HG03066 (cell line): ENCODE measurements at regions not wholly inside any gene's neighbourhood (a gene's known extent, or its start where the extent isn't known, plus 50 kb on each side); places are given as distances from the start of the nearest gene placed in this dataset.

ENCODE experiments used
- ATAC-seq: cut with Tn5 transposase; IDR thresholded peaks from one replicate; pipeline ENCODE4 v1.9.1; 2021; ENCODE audit warnings: low read depth; ENCODE audit not compliant: unreplicated experiment

DNA sequence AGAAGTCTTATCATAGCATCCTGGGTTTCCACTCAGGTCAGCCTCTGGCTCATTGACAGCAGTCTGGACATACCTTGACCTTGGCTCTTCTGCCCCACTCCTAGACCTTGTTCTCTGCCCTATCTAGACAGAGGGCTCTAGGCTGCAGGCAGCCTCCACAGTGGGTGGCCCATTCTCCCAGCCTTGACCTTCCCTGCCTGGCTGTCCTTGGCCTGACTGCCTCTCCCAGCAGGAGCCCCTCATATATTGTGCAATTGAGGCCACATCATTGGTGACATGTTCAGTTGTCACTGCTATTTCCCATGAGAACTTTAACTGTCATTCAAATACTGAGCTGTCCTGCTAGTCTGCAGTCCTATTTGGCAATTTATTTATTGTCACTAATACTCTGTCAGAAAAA lies 503.4 kb downstream of the PLXNA4 start:
- ATAC-seq = no peak

- ATAC-seq = no peak
Observed at GRCh38 chr7:132072165-132072564, 504.1 kb downstream of the PLXNA4 start.

DNA sequence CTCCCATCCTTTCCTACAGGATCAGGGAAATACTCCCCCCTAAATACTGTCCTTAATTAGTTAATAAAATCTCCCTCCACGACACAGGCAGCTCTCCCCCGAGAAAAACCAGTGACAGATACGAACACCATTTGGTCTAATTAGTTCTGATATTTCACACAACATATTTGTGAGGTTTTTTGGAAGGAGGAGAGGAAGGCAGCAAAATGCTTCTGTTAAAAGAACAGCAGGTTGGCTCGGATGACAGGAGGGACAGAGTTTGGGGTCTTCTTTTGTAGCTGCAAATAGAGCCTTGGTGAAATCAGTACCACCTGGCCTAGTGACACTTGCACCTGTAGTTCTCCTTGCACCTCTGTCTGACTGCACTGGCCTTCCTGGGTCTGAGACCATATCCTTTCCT lies 507.0 kb downstream of the PLXNA4 start:
- ATAC-seq = no peak

DNA sequence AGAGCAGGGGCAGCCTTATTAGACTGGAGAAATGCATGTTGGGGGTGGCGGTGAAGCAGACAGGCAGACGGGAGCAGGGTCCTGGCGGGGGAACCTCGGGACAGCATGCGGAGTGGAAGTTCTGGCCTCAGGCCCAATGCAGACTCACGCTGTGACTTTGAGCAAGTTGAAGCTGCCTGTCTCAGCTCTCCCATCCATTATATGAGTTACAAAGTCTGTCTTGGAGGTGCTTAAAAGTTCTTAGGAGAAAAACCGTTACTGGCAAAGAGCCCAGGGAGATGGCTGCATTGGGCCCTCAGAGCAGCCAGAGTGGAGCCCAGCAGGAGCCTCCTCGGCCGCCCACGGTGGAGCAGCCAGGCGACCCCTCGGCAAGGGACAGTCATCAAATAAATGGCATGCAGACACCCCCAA lies 509.5 kb downstream of the PLXNA4 start:
- no peak for ATAC-seq

DNA sequence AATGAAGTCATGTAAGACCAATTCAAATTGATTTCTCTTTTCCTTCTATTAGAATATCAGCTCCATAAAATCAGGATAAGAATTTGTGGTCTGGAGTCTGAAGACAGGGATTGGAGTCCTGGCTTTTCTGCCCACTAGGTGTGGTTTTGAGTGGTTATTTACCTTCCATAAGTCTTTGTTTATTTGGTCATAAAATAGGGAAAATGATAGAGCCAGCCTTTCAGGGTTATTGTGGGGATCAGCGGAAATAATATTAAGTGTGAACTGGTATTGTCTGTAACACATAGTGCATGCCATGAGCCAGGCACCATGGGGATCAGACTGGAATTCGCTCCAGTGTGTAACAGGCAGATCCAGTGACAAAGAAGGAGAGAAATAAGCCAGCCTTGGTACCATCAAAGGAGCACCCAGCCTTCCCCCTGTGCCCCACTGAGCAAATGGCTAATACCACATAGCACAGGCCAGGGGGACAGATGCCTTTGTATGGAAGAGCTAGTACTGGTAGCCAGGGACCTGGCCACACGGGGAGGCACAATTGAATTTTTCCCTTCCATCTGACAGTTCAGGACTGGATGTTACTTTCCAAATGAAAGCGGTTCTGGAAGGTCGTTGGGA lies 509.7 kb upstream of the PODXL start:
- no peak for ATAC-seq

DNA sequence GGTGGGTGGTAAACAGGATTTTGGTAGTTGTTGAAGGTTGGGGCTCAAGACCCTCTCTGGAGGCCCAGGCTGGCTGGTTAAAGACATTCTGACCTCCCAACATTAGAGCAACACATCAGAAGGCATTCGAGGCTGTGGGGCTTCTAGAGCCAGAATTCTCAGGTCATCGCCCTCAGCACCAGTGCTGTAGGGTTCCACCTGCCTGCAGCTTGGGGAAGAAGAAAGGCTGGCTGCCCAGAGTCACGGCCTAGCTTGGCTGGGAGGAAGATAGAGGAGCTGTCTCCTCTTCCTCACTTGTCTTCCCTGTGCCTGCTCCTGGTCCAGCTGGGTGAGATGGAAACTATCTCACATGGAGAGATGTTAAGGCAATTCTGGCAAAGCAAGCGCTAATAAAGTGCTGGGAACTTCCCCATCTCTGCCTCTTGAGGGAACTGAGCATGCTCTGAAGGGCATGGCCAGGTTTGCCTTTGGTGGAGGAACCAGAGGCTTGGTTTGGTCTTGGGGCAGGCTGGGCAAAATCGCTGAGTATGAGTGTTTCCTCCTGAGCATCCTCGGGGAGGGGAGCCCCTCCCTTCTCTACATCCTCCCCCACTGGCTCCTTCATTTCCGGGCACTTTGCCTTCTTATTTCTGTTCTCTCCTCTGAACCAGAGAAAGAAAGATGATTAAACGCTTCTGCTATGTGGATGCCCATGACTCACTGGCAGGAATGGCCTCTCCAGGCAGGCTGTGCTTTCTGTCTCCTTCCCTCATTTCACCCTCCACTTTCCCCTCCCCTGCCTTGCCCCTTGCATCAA lies 509.0 kb upstream of the PODXL start:
- no peak for ATAC-seq

DNA sequence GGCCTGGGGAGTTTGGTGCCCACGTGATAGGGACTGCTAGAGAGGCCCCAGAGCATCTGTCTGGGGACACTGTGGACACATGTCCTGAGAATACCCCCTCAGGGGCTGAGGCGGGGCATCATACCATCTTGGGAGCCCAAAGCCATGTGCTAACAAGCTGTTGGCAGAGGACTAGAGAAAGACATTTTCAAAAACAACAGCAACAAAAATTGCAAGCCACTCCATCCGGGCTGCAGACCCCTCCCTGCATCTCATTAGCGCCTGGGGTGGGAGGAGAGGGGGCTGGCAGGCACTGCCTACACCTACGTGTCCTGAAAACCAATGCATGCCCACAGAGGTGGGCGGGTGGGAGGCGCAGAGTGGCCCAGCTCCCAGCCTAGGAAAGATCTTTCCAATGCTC lies 507.4 kb upstream of the PODXL start:
- no peak for ATAC-seq

DNA sequence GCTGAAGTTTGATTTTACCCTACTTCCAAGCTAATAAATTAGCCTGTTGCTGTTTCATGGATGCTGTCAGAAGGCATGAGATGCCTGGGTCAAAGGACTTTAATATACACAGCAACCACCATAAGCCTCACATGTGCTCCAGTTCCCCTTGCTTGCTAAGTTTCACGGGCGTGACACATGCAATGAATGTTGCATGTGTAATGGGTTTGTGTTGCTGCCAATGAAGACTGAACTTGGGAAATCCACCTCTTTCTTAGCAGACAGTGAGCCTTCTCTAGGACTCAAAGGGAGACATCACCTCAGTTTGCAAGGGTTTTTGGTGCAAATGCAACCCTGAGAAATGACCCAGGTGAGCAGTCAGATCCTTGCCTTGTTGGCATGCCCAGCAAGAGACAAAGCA lies 505.5 kb upstream of the PODXL start:
- ATAC-seq = no peak

DNA sequence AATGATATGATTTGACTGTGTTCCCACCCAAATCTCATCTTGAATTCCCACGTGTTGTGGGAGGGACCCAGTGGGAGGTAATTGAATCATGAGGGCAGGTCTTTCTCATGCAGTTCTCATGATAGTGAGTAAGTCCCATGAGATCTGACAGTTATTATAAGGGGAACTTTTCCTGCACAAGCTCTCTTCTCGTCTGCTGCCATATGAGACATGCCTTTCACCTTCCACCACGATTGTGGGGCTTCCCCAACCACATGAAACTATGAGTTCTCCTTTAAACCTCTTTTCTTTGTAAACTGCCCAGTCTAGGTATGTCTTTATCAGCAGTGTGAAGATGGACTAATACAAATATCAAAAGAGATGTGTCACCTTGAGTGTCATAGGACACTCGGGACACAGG lies 502.7 kb upstream of the PODXL start:
- ATAC-seq = no peak

- no peak for ATAC-seq
Observed at GRCh38 chr7:132055336-132056120, 499.1 kb upstream of the PODXL start.

DNA sequence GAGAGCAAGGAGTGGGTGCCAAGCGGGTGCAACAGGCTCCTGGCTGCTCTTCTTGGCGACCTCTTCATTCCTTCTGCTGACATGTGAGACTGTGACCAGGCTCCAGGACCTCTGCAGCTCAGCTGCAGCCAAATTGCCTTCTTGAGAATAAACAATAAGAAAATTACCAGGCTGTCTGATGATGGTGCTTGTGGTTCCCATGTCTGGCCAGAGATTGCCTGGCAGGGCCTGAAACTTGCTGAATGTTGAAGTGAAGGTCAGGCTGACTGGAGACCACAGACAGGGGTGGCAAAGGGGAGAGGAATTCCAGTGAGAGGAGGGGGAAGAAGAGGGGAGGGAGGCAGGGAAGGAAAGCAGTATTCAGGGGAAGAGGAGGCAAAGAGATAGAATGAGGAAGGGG lies 497.4 kb upstream of the PODXL start:
- ATAC-seq = no peak

GRCh38 chr7:132051311-132051710 lies 494.9 kb upstream of the PODXL start:
- ATAC-seq = no peak

DNA sequence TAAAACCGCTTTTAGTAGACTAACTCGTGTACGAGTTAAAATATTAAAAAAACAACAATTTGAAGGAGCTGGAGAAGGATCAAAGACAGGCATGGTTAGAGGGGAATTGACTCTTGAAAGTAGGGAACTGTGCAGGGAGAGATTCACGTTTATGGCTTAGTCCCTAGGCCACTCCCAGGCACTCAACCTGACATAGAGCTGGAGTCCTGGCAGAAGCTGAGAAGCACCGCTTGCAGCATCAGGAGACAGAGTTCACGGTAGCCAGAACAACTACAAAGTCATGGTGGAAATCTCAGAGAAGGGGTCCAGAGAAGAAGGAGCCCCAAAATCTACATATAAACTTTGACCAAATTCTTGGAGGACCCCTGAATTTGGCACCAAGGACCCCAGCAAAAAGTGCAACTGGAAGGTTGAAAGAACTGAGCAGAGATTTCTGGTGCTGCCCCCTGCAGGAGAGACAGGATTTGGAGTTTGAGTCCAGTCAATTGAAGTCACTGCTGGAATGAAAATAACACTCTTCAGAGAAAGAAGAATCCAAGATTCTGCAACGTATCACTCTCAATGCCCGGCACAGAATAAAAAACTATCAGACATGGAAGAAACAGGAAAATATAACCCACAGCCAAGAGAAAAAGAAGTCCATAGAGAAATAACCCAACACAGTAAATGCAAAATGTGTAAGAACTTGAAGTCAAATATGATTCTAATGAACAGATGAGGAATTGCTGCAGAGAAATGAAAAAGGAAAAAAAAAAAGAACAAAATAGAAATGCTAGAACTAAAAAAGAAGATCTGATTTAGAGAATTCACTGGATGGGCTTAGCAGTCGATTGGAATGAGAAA lies 493.3 kb upstream of the PODXL start:
- ATAC-seq = no peak

DNA sequence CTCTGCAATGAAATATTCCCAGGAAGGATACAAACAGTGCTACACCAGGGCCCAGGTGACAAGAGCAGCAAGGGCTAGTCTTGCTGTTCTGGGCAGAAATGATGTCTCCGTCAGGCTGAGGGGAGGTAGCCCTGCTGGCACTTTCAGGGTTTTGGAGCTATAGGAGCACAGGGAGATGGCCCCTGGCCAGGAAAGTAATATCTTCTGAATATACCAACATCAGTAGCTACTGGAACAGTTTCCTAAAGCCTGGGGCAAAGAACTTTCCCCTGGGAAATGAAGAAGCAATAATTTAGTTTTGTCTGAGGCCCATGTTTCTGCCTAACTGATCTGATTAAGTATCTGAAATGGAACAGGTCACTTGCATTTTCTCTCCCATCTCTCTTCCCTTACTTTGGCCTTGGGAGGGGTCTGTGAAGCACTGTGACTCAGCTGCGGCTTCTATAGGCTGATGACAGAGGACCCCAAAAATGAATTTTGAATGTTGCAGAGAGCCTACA lies 489.1 kb upstream of the PODXL start:
- ATAC-seq = no peak

GRCh38 chr7:132045002-132045401 lies 488.6 kb upstream of the PODXL start:
- ATAC-seq = no peak

GRCh38 chr7:132044247-132044646 lies 487.8 kb upstream of the PODXL start:
- ATAC-seq = no peak

DNA sequence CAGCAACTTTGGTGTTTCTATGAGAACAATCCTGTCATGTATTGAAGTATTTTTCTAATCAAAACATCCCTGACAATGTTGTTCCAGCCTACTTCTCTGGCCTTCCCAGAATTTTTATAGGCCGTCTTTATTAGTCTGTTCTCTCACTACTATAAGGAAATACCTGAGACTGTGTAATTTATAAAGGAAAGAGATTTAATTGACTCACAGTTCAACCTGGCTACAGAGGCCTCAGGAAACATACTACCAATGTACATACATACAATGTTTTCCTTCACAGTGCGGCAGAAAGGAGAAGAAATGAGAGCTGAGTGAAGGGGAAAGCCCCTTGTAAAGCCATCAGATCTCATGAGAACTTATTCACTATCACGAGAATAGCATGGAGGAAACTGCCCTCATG lies 484.7 kb upstream of the PODXL start:
- no peak for ATAC-seq

DNA sequence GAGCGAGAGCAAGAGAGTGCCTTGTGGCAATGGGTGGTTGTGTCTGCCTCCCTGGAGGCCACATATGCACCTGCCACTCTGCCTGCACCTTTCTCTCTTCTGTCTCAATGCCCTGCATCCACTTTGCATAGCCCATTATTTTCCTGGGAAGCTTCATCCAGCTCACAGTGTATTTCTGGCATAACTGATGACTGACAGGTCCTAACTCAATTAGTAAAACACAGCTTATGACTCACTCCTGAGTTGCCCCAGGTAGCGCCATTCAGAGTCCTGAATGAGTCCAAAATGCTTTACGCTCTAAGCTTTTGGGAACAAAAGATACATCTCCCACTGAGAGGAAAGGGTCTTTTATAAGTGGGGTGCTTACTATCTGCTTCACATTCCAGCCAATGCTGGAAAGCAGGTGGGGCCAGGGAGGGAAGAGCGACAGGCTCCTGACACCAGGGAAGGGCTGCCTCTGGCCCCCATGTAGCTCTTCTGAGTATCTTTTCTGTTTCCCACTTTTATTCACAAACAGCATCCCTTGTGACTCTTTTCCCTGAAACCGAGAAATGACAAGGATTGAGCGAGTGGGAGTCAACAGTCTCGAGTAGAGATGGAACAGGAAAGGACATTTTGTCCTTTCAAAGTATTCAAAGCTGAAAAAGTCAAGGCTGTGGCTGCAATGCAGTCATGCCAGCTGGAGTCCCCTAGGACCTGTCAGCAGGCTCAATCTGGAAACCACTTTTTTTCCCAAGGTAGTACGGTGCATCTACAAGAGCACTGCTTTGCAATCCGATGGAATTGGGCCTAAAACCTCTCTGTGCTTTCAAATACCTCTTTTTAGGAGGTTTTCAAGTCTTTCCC lies 479.3 kb upstream of the PODXL start:
- no peak for ATAC-seq

DNA sequence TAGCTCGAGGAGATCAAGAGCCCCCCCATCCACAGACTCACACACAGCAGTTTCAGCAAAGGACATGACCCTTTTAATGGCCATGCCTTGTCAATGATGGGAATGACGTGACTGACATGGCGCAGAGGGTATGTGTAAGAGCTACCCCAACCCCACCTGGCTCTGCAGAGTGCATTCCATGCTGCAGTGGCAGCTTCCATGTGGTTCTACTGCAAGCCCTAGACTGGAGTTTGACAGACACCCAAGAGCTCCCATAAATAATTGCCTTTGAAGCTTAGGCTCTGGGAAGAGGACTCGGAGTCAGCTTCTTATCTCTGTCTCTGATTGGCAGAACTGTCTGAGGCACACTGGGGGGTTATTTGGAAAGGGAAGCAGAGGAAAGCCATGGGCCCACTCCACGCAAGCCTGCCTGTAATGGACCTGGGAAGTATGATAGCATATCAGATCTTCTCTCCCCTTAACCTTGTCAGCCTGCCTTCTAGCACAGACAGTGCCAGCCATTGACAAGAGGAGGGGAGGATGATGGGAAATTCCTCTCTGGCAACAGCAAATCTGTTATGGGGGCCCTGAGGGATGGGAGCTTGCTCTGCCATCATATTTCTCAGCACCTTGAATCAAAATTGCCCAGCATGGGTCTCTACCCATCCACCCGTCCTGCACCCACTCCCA lies 478.5 kb upstream of the PODXL start:
- no peak for ATAC-seq
